ENCODE measurements at regions not wholly inside any gene's neighbourhood (a gene's known extent, or its start where the extent isn't known, plus 50 kb on each side); places are given as distances from the start of the nearest gene placed in this dataset.

GRCh38 chr7:22911889-22912288 is 89.2 kb upstream of the TOMM7 start:
- TF ChIP-seq CTCF (IDR thresholded peaks at IDR 0.05; ENCODE audit: low read depth, low read length, missing input control) (no peak), SP1 (IDR thresholded peaks at IDR 0.05) (no peak), TAF1 (conservative IDR thresholded peaks at IDR 0.05) (no peak), MAX (IDR thresholded peaks at IDR 0.05) (no peak), GABPA (IDR thresholded peaks at IDR 0.05 in 1 of 2, conservative IDR thresholded peaks at IDR 0.05 in 1 of 2) (no peak), RAD21 (IDR thresholded peaks at IDR 0.05) (no peak), RXRA (IDR thresholded peaks at IDR 0.05) (no peak), REST (IDR thresholded peaks at IDR 0.05) (no peak), JUND (IDR thresholded peaks at IDR 0.05) (no peak), NR2F2 (IDR thresholded peaks at IDR 0.05) (no peak), EGR1 (IDR thresholded peaks at IDR 0.05; ENCODE audit: low read depth in 2 of 2) (no peak)

All from liver (tissue), 3 donors.